Progenitor cell of endocrine pancreas (in vitro differentiated cells): ENCODE measurements at regions not wholly inside any gene's neighbourhood (a gene's known extent, or its start where the extent isn't known, plus 50 kb on each side); places are given as distances from the start of the nearest gene placed in this dataset.
A peak's percentile ranks its signal among the peaks of the same experiment; 100 is the strongest.

ENCODE experiments used
- DNase-seq: peaks from one replicate; pipeline ENCODE4 v3.0.0; 2021; ENCODE audit warnings: low spot score; ENCODE audit not compliant: unreplicated experiment
- H3K27ac Mint-ChIP-seq: 2 replicates; pipeline ENCODE4 v1.8.0; 2021; ENCODE audit warnings: mild to moderate bottlenecking, moderate library complexity, mixed read lengths
- H3K27me3 Mint-ChIP-seq: 2 replicates; pipeline ENCODE4 v1.8.0; 2021; ENCODE audit warnings: mixed read lengths
- H3K36me3 Mint-ChIP-seq: 2 replicates; pipeline ENCODE4 v1.8.0; 2022; ENCODE audit warnings: mixed read lengths; ENCODE audit not compliant: insufficient read depth
- H3K4me1 Mint-ChIP-seq: 2 replicates; pipeline ENCODE4 v1.8.0; 2021; ENCODE audit warnings: low read depth, mixed read lengths
- H3K4me3 Mint-ChIP-seq: 2 replicates; pipeline ENCODE4 v1.8.0; 2021; ENCODE audit warnings: low read depth, mild to moderate bottlenecking, moderate library complexity, mixed read lengths
- H3K9me3 Mint-ChIP-seq: 2 replicates; pipeline ENCODE4 v1.8.0; 2021; ENCODE audit warnings: low read depth, mixed read lengths
- CTCF ChIP-seq: fragments of 200-600 bp; sonication (generic); IDR thresholded peaks from one replicate; pipeline ENCODE4 v1.5.0; 2021; ENCODE audit warnings: antibody characterized with exemption, mild to moderate bottlenecking; ENCODE audit not compliant: unreplicated experiment

DNA sequence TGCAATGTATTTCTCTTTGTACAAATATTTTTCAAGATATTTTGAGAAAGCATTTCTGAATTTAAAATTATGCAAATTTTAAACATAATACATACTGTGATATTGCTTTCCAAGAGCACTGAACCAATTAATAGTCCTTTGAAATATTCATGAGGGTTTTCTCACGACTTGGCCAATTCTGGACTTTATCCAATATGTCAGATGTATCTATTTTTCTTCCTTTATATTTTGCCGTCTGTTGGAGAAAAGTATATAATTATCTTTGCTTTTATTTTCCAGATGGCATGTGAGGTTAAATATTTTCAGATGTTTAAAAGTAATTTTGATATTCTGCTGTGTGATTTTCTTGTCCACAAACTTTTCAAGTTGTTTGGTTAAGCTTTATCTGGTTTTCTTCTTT, 378.9 kb downstream of the SLCO4C1 start:
- Mint-ChIP-seq H3K27ac (no peak overlapping the region), H3K36me3 (no peaks in the 10 kb centered on the region)
- no peak for TF ChIP-seq CTCF

GRCh38 chr5:101915554-101915953, 380.5 kb downstream of the SLCO4C1 start:
- no peaks in the 10 kb centered on the region for H3K9me3 Mint-ChIP-seq
- no peaks in the 10 kb centered on the region for H3K36me3 Mint-ChIP-seq
- no peaks in the 10 kb centered on the region for H3K27me3 Mint-ChIP-seq
- peak overlapping the region; percentile 0 for H3K27ac Mint-ChIP-seq
- peaks cover 2% of the 10 kb centered on the region for H3K4me1 Mint-ChIP-seq
- no peak overlapping the region for H3K4me3 Mint-ChIP-seq
- DNase-seq = no peak
- no peak for TF ChIP-seq CTCF

More for the DNA sequence above, 378.9 kb downstream of the SLCO4C1 start:
- Mint-ChIP-seq H3K4me3 (no peak overlapping the region), H3K4me1 (peaks cover 2% of the 10 kb centered on the region), H3K27me3 (no peaks in the 10 kb centered on the region), H3K9me3 (no peaks in the 10 kb centered on the region)
- no peak for DNase-seq

DNA sequence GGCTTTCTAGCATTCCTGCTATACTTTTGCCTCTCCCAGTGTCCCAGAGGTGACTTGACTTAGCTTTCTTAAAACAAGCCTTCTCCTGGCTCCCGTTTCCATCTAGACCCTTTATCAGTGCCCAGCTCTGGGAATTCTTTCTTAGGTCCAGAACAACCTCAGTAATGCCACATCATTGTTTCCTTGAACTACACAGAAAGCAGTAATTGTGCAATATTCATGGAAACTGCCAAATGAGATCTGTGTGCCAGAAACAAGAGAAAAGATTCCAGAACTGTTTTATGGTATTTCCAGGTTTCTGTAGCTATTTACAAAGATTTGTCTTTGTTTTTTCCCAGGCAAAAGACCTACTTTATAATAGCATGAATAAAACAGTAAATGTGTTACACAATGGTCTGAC, 391.3 kb downstream of the SLCO4C1 start:
- no peaks in the 10 kb centered on the region for H3K36me3 Mint-ChIP-seq
- H3K9me3 Mint-ChIP-seq = no peaks in the 10 kb centered on the region
- DNase-seq = no peak
- H3K27ac Mint-ChIP-seq = no peak overlapping the region
- no peaks in the 10 kb centered on the region for H3K27me3 Mint-ChIP-seq
- peaks cover 1% of the 10 kb centered on the region for H3K4me1 Mint-ChIP-seq
- H3K4me3 Mint-ChIP-seq = no peak overlapping the region
- no peak for TF ChIP-seq CTCF

- no peaks in the 10 kb centered on the region for H3K9me3 Mint-ChIP-seq
- H3K4me3 Mint-ChIP-seq = no peak overlapping the region
- H3K27me3 Mint-ChIP-seq = no peaks in the 10 kb centered on the region
- H3K4me1 Mint-ChIP-seq = no peaks in the 10 kb centered on the region
- no peak for DNase-seq
- no peak overlapping the region for H3K27ac Mint-ChIP-seq
- no peak for TF ChIP-seq CTCF
- no peaks in the 10 kb centered on the region for H3K36me3 Mint-ChIP-seq
Measured at GRCh38 chr5:101897914-101898313, 398.2 kb downstream of the SLCO4C1 start.

DNA sequence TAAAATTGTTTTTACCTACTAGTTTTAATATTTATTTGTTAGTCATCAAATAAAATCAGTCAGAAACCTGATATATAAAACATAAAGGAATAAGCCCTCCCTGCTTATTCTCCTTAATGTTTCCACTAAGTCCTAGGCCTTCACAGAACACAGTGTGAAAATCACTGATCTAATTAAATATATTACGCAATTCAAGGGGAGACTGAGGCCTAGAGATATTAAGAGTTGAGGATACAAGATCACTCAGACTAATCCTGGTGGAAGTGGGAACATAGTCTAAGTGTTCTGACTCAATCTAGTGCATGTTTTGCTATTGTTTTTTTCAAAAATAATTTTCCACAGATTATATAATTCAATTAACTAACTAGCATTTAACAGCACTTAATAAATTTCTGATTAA, 401.1 kb downstream of the SLCO4C1 start:
- no peak for DNase-seq
- H3K36me3 Mint-ChIP-seq = no peaks in the 10 kb centered on the region
- H3K27me3 Mint-ChIP-seq = no peaks in the 10 kb centered on the region
- H3K27ac Mint-ChIP-seq = no peak overlapping the region
- no peaks in the 10 kb centered on the region for H3K4me1 Mint-ChIP-seq
- H3K4me3 Mint-ChIP-seq = no peak overlapping the region
- H3K9me3 Mint-ChIP-seq = no peaks in the 10 kb centered on the region
- TF ChIP-seq CTCF = no peak
